Caco-2 (cell line): ENCODE measurements at regions not wholly inside any gene's neighbourhood (a gene's known extent, or its start where the extent isn't known, plus 50 kb on each side); places are given as distances from the start of the nearest gene placed in this dataset.
"Not testable (repeated sequence)": the region's sequence is repeated elsewhere in the genome, so short reads cannot be mapped to it uniquely, and the experiment has no call there.

Experiments used
- BruUV-seq: library from RNA; stranded (reverse); fragments of 400-500 nt; replicated peaks from 2 replicates; lab custom pipeline; 2021; lab: Mats Ljungman, UMichigan
- CTCF ChIA-PET: fragments of 300-600 bp; sonication (Branson Sonifier 250); formaldehyde crosslinking; loops from one replicate; lab custom pipeline; 2022; ENCODE audit warnings: antibody characterized with exemption; lab: Charles Lee
- POLR2A ChIA-PET: fragments of 300-600 bp; sonication (Branson Sonifier 250); formaldehyde crosslinking; loops from one replicate; lab custom pipeline; 2022; ENCODE audit warnings: antibody characterized with exemption; lab: Charles Lee
- DNase-seq, 2 experiments: peaks; one replicate each; pipeline versions ENCODE4 v3.0.0 to v3.0.0-alpha.2; 2020 to 2022
- H3K27me3 ChIP-seq: replicated peaks from 2 replicates; pipeline ENCODE4 v1.6.0; 2011; ENCODE audit warnings: low read length; ENCODE audit not compliant: control insufficient read depth, insufficient read depth
- H3K36me3 ChIP-seq: 2 replicates; pipeline ENCODE4 v1.5.1; 2011; ENCODE audit warnings: low read length; ENCODE audit not compliant: control insufficient read depth, insufficient read depth
- H3K4me1 ChIP-seq: fragments of 250-450 bp; sonication (Bioruptor Pico); 2 replicates; pipeline ENCODE4 v1.5.1; 2020; ENCODE audit warnings: mild to moderate bottlenecking
- H3K4me3 ChIP-seq: 2 replicates; pipeline ENCODE4 v1.5.1; 2011; ENCODE audit warnings: low read depth, mild to moderate bottlenecking, control low read depth, low read length
- H3K9me3 ChIP-seq: fragments of 250-450 bp; sonication (Bioruptor Pico); 2 replicates; pipeline ENCODE4 v1.5.1; 2020; ENCODE audit warnings: mild to moderate bottlenecking, moderate library complexity
- H3K27ac Mint-ChIP-seq: one replicate; pipeline ENCODE4 v1.8.0; 2022; ENCODE audit warnings: mixed read lengths; ENCODE audit not compliant: unreplicated experiment
- H3K27me3 Mint-ChIP-seq: one replicate; pipeline ENCODE4 v1.8.0; 2022; ENCODE audit warnings: mixed read lengths; ENCODE audit not compliant: insufficient read depth, unreplicated experiment
- H3K36me3 Mint-ChIP-seq: one replicate; pipeline ENCODE4 v1.8.0; 2022; ENCODE audit warnings: mild to moderate bottlenecking, mixed read lengths; ENCODE audit not compliant: insufficient read depth, unreplicated experiment
- H3K4me1 Mint-ChIP-seq: one replicate; pipeline ENCODE4 v1.8.0; 2022; ENCODE audit warnings: low read depth, mixed read lengths; ENCODE audit not compliant: unreplicated experiment
- H3K4me3 Mint-ChIP-seq: one replicate; pipeline ENCODE4 v1.8.0; 2022; ENCODE audit warnings: mild to moderate bottlenecking, moderate library complexity, mixed read lengths; ENCODE audit not compliant: unreplicated experiment
- H3K9me3 Mint-ChIP-seq: one replicate; pipeline ENCODE4 v1.8.0; 2022; ENCODE audit warnings: mixed read lengths; ENCODE audit not compliant: unreplicated experiment
- intact Hi-C: fragments of 100-400 bp; cut with micrococcal nuclease; formaldehyde crosslinking; loops from one replicate; pipeline ENCODE4 v1.10.0; 2022; ENCODE audit not compliant: unreplicated experiment
- TF ChIP-seq, protein P1 (sequence below), 2 experiments: fragments of 200-600 bp in 1 of 2; IDR thresholded peaks; 1 replicate in 1 of 2; 2 replicates in 1 of 2; pipeline versions ENCODE4 v1.5.1 to v1.8.0; 2011 to 2022; ENCODE audit warnings: antibody characterized with exemption in 1 of 2, control low read depth in 1 of 2, inconsistent platforms in 1 of 2, low read depth in 1 of 2, low read length in 1 of 2, mild to moderate bottlenecking in 1 of 2, moderate library complexity in 1 of 2; ENCODE audit not compliant: insufficient read depth in 1 of 2, severe bottlenecking in 1 of 2, unreplicated experiment in 1 of 2

DNA sequence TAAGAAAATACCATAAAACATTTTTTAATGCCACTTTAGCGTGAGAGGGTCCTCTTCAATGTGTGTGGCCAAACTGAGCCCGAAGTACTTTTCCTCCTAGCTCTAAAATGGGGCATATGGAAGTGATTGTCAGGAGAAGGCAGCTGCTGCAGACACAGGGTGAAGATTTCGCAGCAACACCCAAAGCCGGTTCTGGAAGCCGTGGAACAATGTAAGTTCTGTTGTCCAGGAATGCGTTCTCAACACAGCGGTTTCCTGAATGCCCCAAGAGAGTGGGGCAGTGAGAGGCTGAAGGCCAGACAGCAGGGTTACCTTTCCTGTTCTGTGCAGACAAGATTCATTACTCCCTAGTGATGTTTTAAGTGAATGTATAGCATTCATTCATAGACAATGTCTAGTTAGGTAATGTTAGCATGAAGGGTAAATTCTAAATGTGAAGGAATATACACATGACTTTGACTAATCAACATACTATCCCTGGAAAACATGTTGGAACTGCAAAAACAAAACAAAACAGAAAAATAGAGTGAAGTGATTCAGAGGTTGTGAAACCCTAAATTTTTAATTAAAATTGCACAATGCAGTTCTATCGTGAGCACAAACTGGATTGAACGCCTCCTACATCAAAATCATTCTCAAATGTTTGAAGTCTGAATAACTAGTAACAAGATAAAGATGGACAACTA lies 197.0 kb upstream of the SEMA6A start:
- ChIA-PET CTCF (interaction anchor here (0.6 kb wide), 1 partner anchor 192 kb away, joined by 3 read pairs; no protein-coding TSS in a partner anchor), POLR2A (no interaction called here)
- Mint-ChIP-seq H3K4me1 (peaks cover 7% of the 10 kb centered on the region), H3K27me3 (no peaks in the 10 kb centered on the region), H3K4me3 (no peak overlapping the region), H3K27ac (no peak overlapping the region), H3K36me3 (no peaks in the 10 kb centered on the region), H3K9me3 (no peaks in the 10 kb centered on the region)
- no TSS peak for BruUV-seq
- Histone ChIP-seq H3K4me3 (no peak overlapping the region), H3K27me3 (no peaks in the 10 kb centered on the region), H3K36me3 (no peaks in the 10 kb centered on the region), H3K4me1 (0 out of 2 replicates have a peak, but pooled peaks cover under 1% of the 10 kb centered on the region), H3K9me3 (no peaks in the 10 kb centered on the region)
- TF ChIP-seq, protein P1, sequence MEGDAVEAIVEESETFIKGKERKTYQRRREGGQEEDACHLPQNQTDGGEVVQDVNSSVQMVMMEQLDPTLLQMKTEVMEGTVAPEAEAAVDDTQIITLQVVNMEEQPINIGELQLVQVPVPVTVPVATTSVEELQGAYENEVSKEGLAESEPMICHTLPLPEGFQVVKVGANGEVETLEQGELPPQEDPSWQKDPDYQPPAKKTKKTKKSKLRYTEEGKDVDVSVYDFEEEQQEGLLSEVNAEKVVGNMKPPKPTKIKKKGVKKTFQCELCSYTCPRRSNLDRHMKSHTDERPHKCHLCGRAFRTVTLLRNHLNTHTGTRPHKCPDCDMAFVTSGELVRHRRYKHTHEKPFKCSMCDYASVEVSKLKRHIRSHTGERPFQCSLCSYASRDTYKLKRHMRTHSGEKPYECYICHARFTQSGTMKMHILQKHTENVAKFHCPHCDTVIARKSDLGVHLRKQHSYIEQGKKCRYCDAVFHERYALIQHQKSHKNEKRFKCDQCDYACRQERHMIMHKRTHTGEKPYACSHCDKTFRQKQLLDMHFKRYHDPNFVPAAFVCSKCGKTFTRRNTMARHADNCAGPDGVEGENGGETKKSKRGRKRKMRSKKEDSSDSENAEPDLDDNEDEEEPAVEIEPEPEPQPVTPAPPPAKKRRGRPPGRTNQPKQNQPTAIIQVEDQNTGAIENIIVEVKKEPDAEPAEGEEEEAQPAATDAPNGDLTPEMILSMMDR (IDR thresholded peaks at IDR 0.05; ENCODE audit: insufficient read depth in 1 of 2, low read depth in 1 of 2, low read length in 1 of 2, severe bottlenecking in 1 of 2, unreplicated experiment in 1 of 2): no peak
- no peak for DNase-seq
- intact Hi-C loops: loop anchor here (10.0 kb wide), 1 partner anchor 173 kb away; no protein-coding TSS in a partner anchor

DNA sequence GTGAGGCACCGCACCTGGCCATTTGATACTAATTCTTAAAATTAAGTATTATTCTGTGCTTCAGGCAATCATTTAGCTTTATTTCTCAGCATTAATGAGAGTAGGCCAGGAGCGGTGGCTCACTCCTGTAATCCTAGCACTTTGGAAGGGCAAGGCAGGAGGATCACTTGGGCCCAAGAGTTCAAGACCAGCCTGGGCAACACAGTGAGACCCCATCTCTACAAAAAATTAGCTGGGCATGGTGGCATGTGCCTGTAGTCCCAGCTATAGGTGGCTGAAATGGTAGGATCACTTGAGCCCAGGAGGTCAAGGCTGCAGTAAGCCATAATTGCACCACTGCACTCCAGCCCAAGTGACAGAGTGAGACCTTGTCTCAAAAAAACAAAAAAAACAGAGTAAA lies 195.3 kb upstream of the SEMA6A start:
- intact Hi-C loops: loop anchor here (10.0 kb wide), 1 partner anchor 175 kb away; no protein-coding TSS in a partner anchor
- POLR2A ChIA-PET, H3K36me3 ChIP-seq, H3K9me3 Mint-ChIP-seq, H3K9me3 ChIP-seq, H3K27me3 ChIP-seq, H3K27me3 Mint-ChIP-seq, BruUV-seq, DNase-seq, H3K4me1 ChIP-seq, H3K4me1 Mint-ChIP-seq, H3K4me3 ChIP-seq, H3K27ac Mint-ChIP-seq, H3K4me3 Mint-ChIP-seq, CTCF ChIA-PET, H3K36me3 Mint-ChIP-seq: not testable (repeated sequence)

DNA sequence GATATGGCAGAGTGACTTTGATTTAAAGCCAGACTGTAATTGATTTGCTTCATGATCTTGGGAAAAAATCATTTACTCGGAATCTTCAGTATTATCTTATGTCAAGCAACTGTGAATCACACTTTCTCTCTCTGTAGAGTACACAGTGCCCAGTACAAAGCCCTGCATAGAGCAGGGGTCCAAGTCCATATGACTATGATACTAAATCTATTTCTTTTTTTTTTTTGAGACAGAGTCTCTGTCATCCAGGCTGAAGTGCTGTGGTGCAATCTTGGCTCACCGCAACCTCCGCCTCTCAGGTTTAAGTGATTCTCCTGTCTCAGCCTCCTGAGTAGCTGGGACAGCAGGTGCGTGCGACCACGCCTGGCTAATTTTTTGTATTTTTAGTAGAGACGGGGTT lies 194.8 kb upstream of the SEMA6A start:
- intact Hi-C loops: no loop called here
- TF ChIP-seq, protein P1 (IDR thresholded peaks at IDR 0.05; ENCODE audit: insufficient read depth in 1 of 2, low read depth in 1 of 2, low read length in 1 of 2, severe bottlenecking in 1 of 2, unreplicated experiment in 1 of 2): no peak
- H3K27me3 ChIP-seq: no peaks in the 10 kb centered on the region
- BruUV-seq: no TSS peak
- no peak overlapping the region for H3K27ac Mint-ChIP-seq
- no peaks in the 10 kb centered on the region for H3K9me3 ChIP-seq
- no peak for DNase-seq
- POLR2A ChIA-PET: no interaction called here
- H3K36me3 ChIP-seq: no peaks in the 10 kb centered on the region
- H3K36me3 Mint-ChIP-seq: no peaks in the 10 kb centered on the region
- H3K4me1 ChIP-seq: 0 out of 2 replicates have a peak, but pooled peaks cover 3% of the 10 kb centered on the region
- CTCF ChIA-PET: no interaction called here
- no peaks in the 10 kb centered on the region for H3K27me3 Mint-ChIP-seq
- no peaks in the 10 kb centered on the region for H3K4me1 Mint-ChIP-seq
- no peak overlapping the region for H3K4me3 Mint-ChIP-seq
- H3K4me3 ChIP-seq: no peak overlapping the region
- H3K9me3 Mint-ChIP-seq: no peaks in the 10 kb centered on the region
